GM12891 (cell line): ENCODE measurements at regions not wholly inside any gene's neighbourhood (a gene's known extent, or its start where the extent isn't known, plus 50 kb on each side); places are given as distances from the start of the nearest gene placed in this dataset.

Experiments used
- POLR2A ChIP-seq: IDR thresholded peaks from 2 replicates; pipeline ENCODE4 v1.6.1; 2011; ENCODE audit warnings: low read depth, low read length, control low read depth
- POLR2AphosphoS5 ChIP-seq: IDR thresholded peaks from 2 replicates; pipeline ENCODE4 v1.6.1; 2011; ENCODE audit warnings: low read depth, low read length, control low read depth
- SPI1 ChIP-seq: IDR thresholded peaks from 2 replicates; pipeline ENCODE4 v1.6.1; 2011; ENCODE audit warnings: low read depth, low read length, control low read depth
- TAF1 ChIP-seq: IDR thresholded peaks from 2 replicates; pipeline ENCODE4 v1.6.1; 2011; ENCODE audit warnings: low read depth, low read length, control low read depth

GRCh38 chr2:65598996-65599395 is 166.6 kb upstream of the SPRED2 start:
- TF ChIP-seq POLR2A, result no peak
- no peak for TF ChIP-seq TAF1
- TF ChIP-seq SPI1, result no peak
- no peak for TF ChIP-seq POLR2AphosphoS5
